ENCODE measurements at regions not wholly inside any gene's neighbourhood (a gene's known extent, or its start where the extent isn't known, plus 50 kb on each side); places are given as distances from the start of the nearest gene placed in this dataset.

GRCh38 chr1:96481409-96481808, 240.2 kb upstream of the PTBP2 start:
- no peaks in the 10 kb centered on the region for H3K36me3 Mint-ChIP-seq
- peaks cover 5 to 8% of the 10 kb centered on the region in 2 donors for H3K9me3 Mint-ChIP-seq
- ATAC-seq, result no peak
- no peak overlapping the region for H3K27ac Mint-ChIP-seq
- no peak for DNase-seq (ENCODE audit: low spot score in 2 of 2)

- no peak overlapping the region for H3K27ac Mint-ChIP-seq
- no peak for ATAC-seq
Measured at GRCh38 chr1:96482616-96483015, 239.0 kb upstream of the PTBP2 start.

GRCh38 chr1:96487394-96487793, 234.2 kb upstream of the PTBP2 start:
- Mint-ChIP-seq H3K27ac (no peak overlapping the region), H3K9me3 (peaks cover 0 to 4% of the 10 kb centered on the region in 2 donors), H3K36me3 (no peaks in the 10 kb centered on the region)
- ATAC-seq, result no peak
- no peak for DNase-seq (ENCODE audit: low spot score in 2 of 2)

More at GRCh38 chr1:96482616-96483015, 239.0 kb upstream of the PTBP2 start:
- DNase-seq (ENCODE audit: low spot score in 2 of 2), result no peak
- no peaks in the 10 kb centered on the region for H3K36me3 Mint-ChIP-seq
- peaks cover 5 to 8% of the 10 kb centered on the region in 2 donors for H3K9me3 Mint-ChIP-seq

- peaks cover 0 to 4% of the 10 kb centered on the region in 2 donors for H3K9me3 Mint-ChIP-seq
- no peak overlapping the region for H3K27ac Mint-ChIP-seq
- H3K36me3 Mint-ChIP-seq, result no peaks in the 10 kb centered on the region
- DNase-seq (ENCODE audit: low spot score in 2 of 2), result no peak
- ATAC-seq, result no peak
Measured at GRCh38 chr1:96487971-96488370, 233.6 kb upstream of the PTBP2 start.

- ATAC-seq (no peak), DNase-seq (ENCODE audit: low spot score in 2 of 2) (no peak)
- Mint-ChIP-seq H3K9me3 (peaks cover 0 to 4% of the 10 kb centered on the region in 2 donors), H3K36me3 (no peaks in the 10 kb centered on the region), H3K27ac (no peak overlapping the region)
Measured at GRCh38 chr1:96488777-96489176, 232.8 kb upstream of the PTBP2 start.

- Mint-ChIP-seq H3K27ac (no peak overlapping the region), H3K9me3 (no peaks in the 10 kb centered on the region), H3K36me3 (no peaks in the 10 kb centered on the region)
- DNase-seq (ENCODE audit: low spot score in 2 of 2) (no peak), ATAC-seq (no peak)
Measured at GRCh38 chr1:96492236-96492635, 229.3 kb upstream of the PTBP2 start.

GRCh38 chr1:96498744-96499340, 222.7 kb upstream of the PTBP2 start:
- Mint-ChIP-seq H3K9me3 (no peaks in the 10 kb centered on the region), H3K27ac (no peak overlapping the region), H3K36me3 (no peaks in the 10 kb centered on the region)
- DNase-seq (ENCODE audit: low spot score in 2 of 2) (no peak), ATAC-seq (no peak)

GRCh38 chr1:96508233-96508632, 213.4 kb upstream of the PTBP2 start:
- H3K36me3 Mint-ChIP-seq, result no peaks in the 10 kb centered on the region
- DNase-seq (ENCODE audit: low spot score in 2 of 2), result no peak
- no peaks in the 10 kb centered on the region for H3K9me3 Mint-ChIP-seq

GRCh38 chr1:96509339-96509738, 212.2 kb upstream of the PTBP2 start:
- Mint-ChIP-seq H3K27ac (no peak overlapping the region), H3K9me3 (no peaks in the 10 kb centered on the region)
- DNase-seq (ENCODE audit: low spot score in 2 of 2), result no peak

More at GRCh38 chr1:96508233-96508632, 213.4 kb upstream of the PTBP2 start:
- no peak overlapping the region for H3K27ac Mint-ChIP-seq
- ATAC-seq, result no peak

GRCh38 chr1:96509951-96510350, 211.6 kb upstream of the PTBP2 start:
- Mint-ChIP-seq H3K36me3 (no peaks in the 10 kb centered on the region), H3K27ac (no peak overlapping the region), H3K9me3 (no peaks in the 10 kb centered on the region)
- no peak for ATAC-seq
- DNase-seq (ENCODE audit: low spot score in 2 of 2), result no peak

More at GRCh38 chr1:96509339-96509738, 212.2 kb upstream of the PTBP2 start:
- H3K36me3 Mint-ChIP-seq, result no peaks in the 10 kb centered on the region
- no peak for ATAC-seq

GRCh38 chr1:96510391-96510790, 211.2 kb upstream of the PTBP2 start:
- no peak for DNase-seq (ENCODE audit: low spot score in 2 of 2)
- H3K9me3 Mint-ChIP-seq, result no peaks in the 10 kb centered on the region
- ATAC-seq, result no peak

GRCh38 chr1:96510911-96511310, 210.7 kb upstream of the PTBP2 start:
- H3K36me3 Mint-ChIP-seq, result no peaks in the 10 kb centered on the region
- no peaks in the 10 kb centered on the region for H3K9me3 Mint-ChIP-seq
- no peak for DNase-seq (ENCODE audit: low spot score in 2 of 2)

More at GRCh38 chr1:96510391-96510790, 211.2 kb upstream of the PTBP2 start:
- Mint-ChIP-seq H3K36me3 (no peaks in the 10 kb centered on the region), H3K27ac (no peak overlapping the region)

GRCh38 chr1:96513136-96513535, 208.4 kb upstream of the PTBP2 start:
- H3K36me3 Mint-ChIP-seq, result no peaks in the 10 kb centered on the region
- no peak overlapping the region for H3K27ac Mint-ChIP-seq
- ATAC-seq (no peak), DNase-seq (ENCODE audit: low spot score in 2 of 2) (no peak)
- no peaks in the 10 kb centered on the region for H3K9me3 Mint-ChIP-seq

More at GRCh38 chr1:96510911-96511310, 210.7 kb upstream of the PTBP2 start:
- no peak overlapping the region for H3K27ac Mint-ChIP-seq
- no peak for ATAC-seq

- no peaks in the 10 kb centered on the region for H3K9me3 Mint-ChIP-seq
- ATAC-seq (no peak), DNase-seq (ENCODE audit: low spot score in 2 of 2) (no peak)
- no peak overlapping the region for H3K27ac Mint-ChIP-seq
- H3K36me3 Mint-ChIP-seq, result no peaks in the 10 kb centered on the region
Measured at GRCh38 chr1:96515430-96515829, 206.2 kb upstream of the PTBP2 start.

GRCh38 chr1:96515925-96516324, 205.7 kb upstream of the PTBP2 start:
- no peak overlapping the region for H3K27ac Mint-ChIP-seq
- no peaks in the 10 kb centered on the region for H3K9me3 Mint-ChIP-seq
- no peaks in the 10 kb centered on the region for H3K36me3 Mint-ChIP-seq
- DNase-seq (ENCODE audit: low spot score in 2 of 2) (no peak), ATAC-seq (no peak)

GRCh38 chr1:96519851-96520578, 201.6 kb upstream of the PTBP2 start:
- DNase-seq (ENCODE audit: low spot score in 2 of 2), result no peak
- no peaks in the 10 kb centered on the region for H3K36me3 Mint-ChIP-seq
- no peaks in the 10 kb centered on the region for H3K9me3 Mint-ChIP-seq
- no peak overlapping the region for H3K27ac Mint-ChIP-seq
- ATAC-seq, result no peak

- Mint-ChIP-seq H3K36me3 (no peaks in the 10 kb centered on the region), H3K9me3 (no peaks in the 10 kb centered on the region), H3K27ac (no peak overlapping the region)
- DNase-seq (ENCODE audit: low spot score in 2 of 2) (no peak), ATAC-seq (no peak)
Measured at GRCh38 chr1:96520579-96520947, 201.0 kb upstream of the PTBP2 start.

GRCh38 chr1:96521010-96521409, 200.6 kb upstream of the PTBP2 start:
- DNase-seq (ENCODE audit: low spot score in 2 of 2) (no peak), ATAC-seq (no peak)
- Mint-ChIP-seq H3K9me3 (peaks cover 0 to 4% of the 10 kb centered on the region in 2 donors), H3K27ac (no peak overlapping the region), H3K36me3 (no peaks in the 10 kb centered on the region)

All from activated naive CD4-positive, alpha-beta T cell treated with anti-CD3 and anti-CD28 coated beads, Interleukin-2, amount 50 U/mL, for 72 hours (primary cell).